ENCODE measurements at regions not wholly inside any gene's neighbourhood (a gene's known extent, or its start where the extent isn't known, plus 50 kb on each side); places are given as distances from the start of the nearest gene placed in this dataset.
"Not testable (repeated sequence)": the region's sequence is repeated elsewhere in the genome, so short reads cannot be mapped to it uniquely, and the experiment has no call there.

- DNase-seq, result no peak
Observed at GRCh38 chr4:130712038-130712437, 1616.1 kb downstream of the C4orf33 start.

DNA sequence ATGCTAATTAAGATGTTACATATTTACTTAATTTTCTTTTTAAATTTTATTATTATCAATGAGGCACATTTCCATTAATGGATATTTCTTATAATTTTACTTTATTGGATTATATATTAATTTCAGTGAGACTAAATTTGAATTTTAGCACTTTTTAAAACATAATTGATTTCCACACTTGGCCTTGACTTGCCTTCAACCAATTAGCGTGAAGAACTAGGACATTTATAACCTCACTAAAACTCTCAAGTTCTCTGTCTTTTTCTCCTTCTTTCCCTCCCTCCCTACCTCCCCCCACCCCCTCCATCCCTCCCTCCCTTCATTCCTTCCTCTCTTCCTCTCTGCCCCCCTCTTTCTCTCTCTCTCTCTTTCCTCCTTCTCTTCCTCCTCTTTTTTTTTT lies 1618.1 kb downstream of the C4orf33 start:
- no peak for DNase-seq

DNA sequence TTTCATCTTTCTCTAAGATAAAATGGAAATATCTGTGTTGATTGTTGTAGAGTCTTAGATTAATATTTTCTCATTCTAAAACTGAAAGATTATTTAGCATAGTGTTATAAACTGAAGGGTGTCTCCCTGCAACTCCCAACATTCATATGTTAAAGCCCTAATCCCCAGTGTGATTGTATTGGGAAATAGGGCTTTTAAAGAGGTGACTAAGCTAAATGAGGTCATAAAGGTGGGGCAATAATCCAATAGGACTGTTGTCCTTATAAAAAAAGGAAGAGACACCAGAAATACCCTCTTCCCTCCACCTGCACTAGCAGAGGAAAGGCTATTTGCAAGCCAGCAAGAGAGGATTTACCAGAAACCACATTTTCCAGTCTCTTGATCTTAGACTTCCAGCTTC lies 1626.4 kb downstream of the C4orf33 start:
- no peak for DNase-seq

GRCh38 chr4:130736436-130737185 lies 1640.7 kb downstream of the C4orf33 start:
- DNase-seq, result no peak

DNA sequence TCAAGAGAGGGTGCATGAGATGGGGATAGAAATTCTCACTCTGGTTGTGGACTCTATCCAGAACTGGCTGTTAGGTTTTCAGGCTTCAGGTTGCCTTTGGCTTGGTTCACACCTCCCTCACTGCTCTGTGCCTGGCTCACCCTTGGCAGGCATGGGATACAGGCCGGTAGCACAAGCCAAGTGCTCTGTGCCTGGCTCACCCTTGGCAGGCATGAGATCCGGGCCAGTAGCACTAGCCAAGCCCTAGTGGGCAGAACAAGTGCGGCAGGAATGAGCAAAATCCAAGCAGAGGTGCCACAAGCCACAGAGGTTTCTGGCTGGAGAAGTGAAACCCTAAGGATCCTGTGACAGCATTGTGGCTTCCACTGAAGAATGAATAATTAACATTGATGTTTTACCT lies 1642.3 kb downstream of the C4orf33 start:
- DNase-seq, result no peak

- no peak for DNase-seq
Observed at GRCh38 chr4:130747842-130748241, 1651.9 kb downstream of the C4orf33 start.

- DNase-seq, result no peak
Observed at GRCh38 chr4:130753926-130754325, 1658.0 kb downstream of the C4orf33 start.

- DNase-seq, result no peak
Observed at GRCh38 chr4:130760246-130760645, 1664.3 kb downstream of the C4orf33 start.

DNA sequence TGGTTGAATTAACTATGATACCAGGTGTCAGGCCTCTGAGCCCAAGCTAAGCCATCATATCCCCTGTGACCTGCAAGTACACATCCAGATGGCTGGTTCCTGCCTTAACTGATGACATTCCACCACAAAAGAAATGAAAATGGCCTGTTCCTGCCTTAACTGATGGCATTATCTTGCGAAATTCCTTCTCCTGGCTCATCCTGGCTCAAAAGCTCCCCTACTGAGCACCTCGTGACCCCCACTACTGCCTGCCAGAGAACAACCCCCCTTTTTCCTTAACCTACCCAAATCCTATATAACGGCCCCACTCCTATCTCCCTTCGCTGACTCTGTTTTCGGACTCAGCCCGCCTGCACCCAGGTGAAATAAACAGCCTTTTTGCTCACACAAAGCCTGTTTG lies 1671.4 kb downstream of the C4orf33 start:
- DNase-seq, result not testable (repeated sequence)

DNA sequence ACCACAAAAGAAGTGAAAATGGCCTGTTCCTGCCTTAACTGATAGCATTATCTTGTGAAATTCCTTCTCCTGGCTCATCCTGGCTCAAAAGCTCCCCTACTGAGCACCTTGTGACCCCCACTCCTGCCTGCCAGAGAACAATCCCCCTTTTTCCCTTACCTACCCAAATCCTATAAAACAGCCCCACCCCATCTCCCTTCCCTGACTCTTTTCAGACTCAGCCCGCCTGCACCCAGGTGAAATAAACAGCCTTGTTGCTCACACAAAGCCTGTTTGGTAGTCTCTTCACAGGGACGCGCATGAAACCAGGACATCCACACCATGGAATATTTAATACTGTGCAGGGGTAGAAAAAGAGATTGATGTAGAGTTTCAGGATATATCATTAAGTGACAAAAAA lies 1677.0 kb downstream of the C4orf33 start:
- not testable (repeated sequence) for DNase-seq

GRCh38 chr4:130808492-130808891 lies 1712.5 kb downstream of the C4orf33 start:
- DNase-seq, result no peak

DNA sequence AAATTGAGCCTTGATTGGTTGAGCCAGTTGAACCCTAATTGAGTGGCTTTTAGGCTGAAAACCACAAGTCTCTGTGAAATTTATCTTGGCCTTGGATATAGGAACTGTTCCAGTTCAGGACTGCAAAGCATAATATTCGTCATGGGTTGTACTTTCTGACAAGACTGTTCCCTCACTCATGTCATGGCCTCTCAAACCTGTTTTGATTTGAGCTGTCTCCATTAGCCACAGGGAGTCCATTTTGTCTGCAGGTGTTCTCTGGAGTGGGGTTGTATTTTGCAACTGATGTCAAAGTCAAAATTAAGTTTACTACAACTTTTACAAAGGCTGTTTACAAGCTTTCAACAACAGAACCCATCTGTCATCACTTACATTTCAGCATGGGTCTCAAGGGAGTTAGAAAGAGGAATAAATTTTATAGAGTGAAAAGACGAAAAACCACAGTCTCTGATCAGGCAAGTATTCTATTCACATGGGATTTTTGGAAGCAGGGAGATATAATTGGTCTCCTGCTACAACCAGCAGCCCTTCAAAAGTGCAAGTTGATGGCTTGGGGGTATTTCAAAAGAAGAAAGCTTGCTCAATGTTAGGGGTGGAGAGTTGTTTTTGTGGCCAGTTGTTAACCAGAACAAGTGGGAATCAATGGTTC lies 1716.3 kb downstream of the C4orf33 start:
- no peak for DNase-seq

- DNase-seq, result no peak
Observed at GRCh38 chr4:130814896-130815295, 1718.9 kb downstream of the C4orf33 start.

GRCh38 chr4:130820448-130820847 lies 1724.5 kb downstream of the C4orf33 start:
- DNase-seq, result no peak

GRCh38 chr4:130825284-130825683 lies 1729.3 kb downstream of the C4orf33 start:
- DNase-seq, result no peak

GRCh38 chr4:130850019-130850524 lies 1754.1 kb downstream of the C4orf33 start:
- DNase-seq, result no peak

DNA sequence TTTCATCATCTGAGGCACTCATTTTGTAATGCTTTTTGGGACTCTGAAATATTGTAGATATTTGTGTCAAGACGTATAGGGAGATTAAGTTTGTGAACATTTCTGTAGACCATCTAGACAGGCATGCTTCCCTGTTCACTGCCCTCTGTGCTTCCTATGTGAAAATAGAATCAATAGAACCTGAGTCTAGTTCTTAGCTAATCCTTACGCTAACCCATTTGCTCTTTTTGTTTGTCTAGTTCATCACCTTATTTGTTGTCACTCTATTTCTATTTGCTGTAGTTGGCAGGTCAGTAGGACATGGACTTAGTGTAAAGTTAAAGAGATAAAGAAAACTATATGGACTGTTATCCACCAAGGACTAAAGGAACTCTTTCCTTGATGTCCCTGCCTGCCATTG lies 1755.2 kb downstream of the C4orf33 start:
- DNase-seq, result no peak

DNA sequence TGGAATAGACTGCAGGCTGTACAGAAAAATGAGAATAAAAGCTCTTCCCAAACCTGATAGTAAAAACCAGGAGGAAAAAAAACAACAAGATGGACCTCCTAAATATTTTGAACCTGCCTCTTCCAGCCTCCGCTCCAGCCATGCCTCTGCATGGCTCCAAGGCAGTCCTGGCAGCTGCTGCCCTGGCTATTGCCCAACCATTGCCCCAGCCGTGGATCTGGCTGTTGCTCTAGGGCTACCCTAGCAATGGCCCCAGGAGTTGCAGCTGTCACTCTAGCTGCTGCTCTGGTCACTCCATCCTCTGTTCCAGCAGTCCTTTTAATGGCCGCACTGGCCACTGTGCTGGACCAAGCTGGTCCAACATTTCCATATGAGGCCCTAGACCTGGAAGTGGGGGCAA lies 1756.0 kb downstream of the C4orf33 start:
- no peak for DNase-seq

GRCh38 chr4:130855533-130855932 lies 1759.6 kb downstream of the C4orf33 start:
- DNase-seq, result no peak

GRCh38 chr4:130859991-130860390 lies 1764.0 kb downstream of the C4orf33 start:
- no peak for DNase-seq

GRCh38 chr4:130896920-130897319 lies 1801.0 kb downstream of the C4orf33 start:
- no peak for DNase-seq

- no peak for DNase-seq
Observed at GRCh38 chr4:130901321-130901720, 1805.4 kb downstream of the C4orf33 start.

DNA sequence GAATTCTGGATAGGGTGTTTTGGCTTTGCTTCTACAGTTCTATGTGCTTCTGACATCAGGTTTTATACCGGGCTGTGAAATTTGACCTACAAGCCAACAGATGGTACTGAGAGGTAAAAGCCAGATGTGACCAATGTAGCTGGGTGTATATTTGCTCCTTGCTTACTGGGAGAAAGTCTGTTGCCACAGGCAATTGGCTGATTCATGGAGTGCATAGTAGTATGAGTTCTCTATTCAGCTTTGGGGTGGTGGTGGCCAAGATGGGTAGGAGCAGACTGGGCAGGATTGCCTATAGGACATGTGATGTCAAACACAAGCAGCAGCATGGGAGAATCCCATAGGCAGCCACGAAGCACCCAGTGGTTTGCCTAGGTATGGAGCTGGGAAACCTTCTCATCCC lies 1827.0 kb downstream of the C4orf33 start:
- no peak for DNase-seq

DNA sequence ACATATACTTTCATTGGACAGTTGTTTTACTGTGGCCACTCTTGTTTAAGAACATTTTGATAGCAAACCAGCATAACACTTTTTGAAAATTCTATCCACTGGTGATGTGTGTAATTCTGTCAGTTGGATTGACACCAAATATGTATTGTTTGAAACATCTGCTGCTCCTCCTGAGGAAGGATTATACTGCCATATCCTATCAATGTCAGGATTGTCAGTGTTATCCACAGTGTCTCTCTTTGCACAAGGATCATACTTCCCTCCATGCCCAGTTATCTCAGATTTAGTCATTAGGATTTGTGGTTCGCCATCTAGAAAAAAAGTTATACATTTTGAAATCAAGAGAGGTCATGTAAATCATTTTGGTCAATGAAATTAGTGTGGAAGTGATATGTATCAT lies 1859.6 kb downstream of the C4orf33 start:
- no peak for DNase-seq

GRCh38 chr4:130985371-130985770 lies 1889.4 kb downstream of the C4orf33 start:
- DNase-seq, result no peak
